ENCODE measurements at regions not wholly inside any gene's neighbourhood (a gene's known extent, or its start where the extent isn't known, plus 50 kb on each side); places are given as distances from the start of the nearest gene placed in this dataset.

DNA sequence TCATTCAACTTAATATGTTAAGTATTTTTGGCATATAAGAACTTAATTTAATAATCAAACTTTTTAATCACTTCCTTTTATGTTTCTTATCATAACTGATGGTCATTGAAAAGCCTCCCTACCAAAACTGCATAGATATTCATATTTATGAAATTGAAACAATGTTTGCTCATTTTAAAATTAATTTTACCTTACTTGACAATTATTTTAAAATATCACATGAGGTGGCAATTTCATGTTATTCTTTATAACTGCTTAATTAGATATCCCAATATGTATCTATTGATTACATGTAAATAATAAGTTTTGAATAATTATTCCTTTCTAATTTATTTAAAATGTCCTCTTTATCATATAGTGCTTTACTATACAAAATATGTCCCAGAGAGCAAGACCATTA is 266.1 kb upstream of the NRIP1 start:
- TF ChIP-seq POLR2AphosphoS5 (IDR thresholded peaks at IDR 0.05) (no peak), POLR2A (IDR thresholded peaks at IDR 0.05) (no peak)
- TF ChIP-seq, protein P1, sequence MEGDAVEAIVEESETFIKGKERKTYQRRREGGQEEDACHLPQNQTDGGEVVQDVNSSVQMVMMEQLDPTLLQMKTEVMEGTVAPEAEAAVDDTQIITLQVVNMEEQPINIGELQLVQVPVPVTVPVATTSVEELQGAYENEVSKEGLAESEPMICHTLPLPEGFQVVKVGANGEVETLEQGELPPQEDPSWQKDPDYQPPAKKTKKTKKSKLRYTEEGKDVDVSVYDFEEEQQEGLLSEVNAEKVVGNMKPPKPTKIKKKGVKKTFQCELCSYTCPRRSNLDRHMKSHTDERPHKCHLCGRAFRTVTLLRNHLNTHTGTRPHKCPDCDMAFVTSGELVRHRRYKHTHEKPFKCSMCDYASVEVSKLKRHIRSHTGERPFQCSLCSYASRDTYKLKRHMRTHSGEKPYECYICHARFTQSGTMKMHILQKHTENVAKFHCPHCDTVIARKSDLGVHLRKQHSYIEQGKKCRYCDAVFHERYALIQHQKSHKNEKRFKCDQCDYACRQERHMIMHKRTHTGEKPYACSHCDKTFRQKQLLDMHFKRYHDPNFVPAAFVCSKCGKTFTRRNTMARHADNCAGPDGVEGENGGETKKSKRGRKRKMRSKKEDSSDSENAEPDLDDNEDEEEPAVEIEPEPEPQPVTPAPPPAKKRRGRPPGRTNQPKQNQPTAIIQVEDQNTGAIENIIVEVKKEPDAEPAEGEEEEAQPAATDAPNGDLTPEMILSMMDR (IDR thresholded peaks at IDR 0.05), result no peak

All from prostate gland (tissue), 2 donors.